A549 (cell line): ENCODE measurements at regions not wholly inside any gene's neighbourhood (a gene's known extent, or its start where the extent isn't known, plus 50 kb on each side); places are given as distances from the start of the nearest gene placed in this dataset.

ENCODE experiments used
- CBX8 ChIP-seq: fragments of 200-600 bp; sonication (generic); IDR thresholded peaks from 2 replicates; pipeline ENCODE4 v1.6.1; 2016
- EHMT2 ChIP-seq: fragments of 200-600 bp; sonication (generic); IDR thresholded peaks from 2 replicates; pipeline ENCODE4 v1.6.1; 2016; ENCODE audit warnings: antibody characterized with exemption, low read depth, mild to moderate bottlenecking, moderate library complexity
- EP300 ChIP-seq, 2 experiments: fragments of >200 bp; sonication (Bioruptor Twin); formaldehyde crosslinking; IDR thresholded peaks; 2 replicates in 1 of 2; 3 replicates in 1 of 2; pipeline ENCODE4 v1.6.1; 2016 to 2017
- ESRRA ChIP-seq: fragments of 150-350 bp; IDR thresholded peaks from 2 replicates; pipeline ENCODE4 v1.6.1; 2014; ENCODE audit warnings: mild to moderate bottlenecking, low read length, borderline replicate concordance
- KDM1A ChIP-seq: fragments of 200-600 bp; sonication (generic); IDR thresholded peaks from 2 replicates; pipeline ENCODE4 v1.6.1; 2016; ENCODE audit warnings: low read depth, mild to moderate bottlenecking
- POLR2A ChIP-seq: IDR thresholded peaks from 2 replicates; pipeline ENCODE4 v1.6.1; 2012; ENCODE audit warnings: mild to moderate bottlenecking, low read length
- RAD21 ChIP-seq, 2 experiments: fragments of >200 bp in 1 of 2; sonication (Bioruptor Twin) in 1 of 2; formaldehyde crosslinking in 1 of 2; IDR thresholded peaks in 1 of 2; conservative IDR thresholded peaks in 1 of 2; 2 replicates in 1 of 2; 3 replicates in 1 of 2; pipeline ENCODE4 v1.6.1; 2012 to 2018; ENCODE audit warnings: inconsistent platforms in 1 of 2
- TFCP2L1 ChIP-seq: fragments of 250-450 bp; sonication (Bioruptor Pico); IDR thresholded peaks from 2 replicates; pipeline ENCODE4 v1.5.0; 2021; ENCODE audit warnings: mild to moderate bottlenecking
- ZNF302 ChIP-seq: fragments of 250-450 bp; sonication (Bioruptor Pico); IDR thresholded peaks from 2 replicates; pipeline ENCODE4 v1.9.0; 2021; ENCODE audit warnings: inconsistent platforms, mild to moderate bottlenecking, moderate library complexity
- TF ChIP-seq, protein P1 (sequence below): fragments of >200 bp; sonication (Bioruptor Twin); formaldehyde crosslinking; IDR thresholded peaks from 3 replicates; pipeline ENCODE4 v1.5.1; 2016
- TF ChIP-seq, protein P2 (sequence below): fragments of 450-650 bp; IDR thresholded peaks from 2 replicates; pipeline ENCODE4 v1.6.1; 2014; ENCODE audit warnings: antibody characterized with exemption

DNA sequence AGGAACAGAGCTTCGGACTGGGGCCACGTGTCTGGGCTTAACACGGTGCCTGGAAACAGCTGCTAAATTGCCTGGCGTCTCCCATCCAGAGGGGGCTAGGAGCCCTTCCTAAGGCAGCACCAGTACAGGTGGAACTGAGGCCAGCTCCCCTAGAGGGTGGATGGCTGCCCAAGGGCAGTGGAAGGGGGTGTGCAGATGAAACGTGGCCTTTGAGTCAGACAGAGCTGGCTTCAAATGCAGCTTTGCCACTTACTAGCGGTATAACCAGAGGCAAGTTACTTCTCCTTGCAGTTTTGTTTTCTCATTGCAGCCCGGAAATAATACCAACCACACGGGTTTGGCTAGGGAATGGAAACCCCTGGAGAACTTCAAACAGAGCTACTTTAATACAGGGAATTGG, 59.3 kb upstream of the SLC24A4 start:
- TF ChIP-seq EHMT2 (no peak), CBX8 (no peak), TFCP2L1 (no peak), KDM1A (no peak), POLR2A (no peak), RAD21 (conservative IDR thresholded peaks at IDR 0.05 in 1 of 2, IDR thresholded peaks at IDR 0.05 in 1 of 2) (no peak), ZNF302 (CRISPR knock-in tag) (no peak), EP300 (IDR thresholded peaks at IDR 0.05) (no peak), ESRRA (no peak)
- TF ChIP-seq, protein P1, sequence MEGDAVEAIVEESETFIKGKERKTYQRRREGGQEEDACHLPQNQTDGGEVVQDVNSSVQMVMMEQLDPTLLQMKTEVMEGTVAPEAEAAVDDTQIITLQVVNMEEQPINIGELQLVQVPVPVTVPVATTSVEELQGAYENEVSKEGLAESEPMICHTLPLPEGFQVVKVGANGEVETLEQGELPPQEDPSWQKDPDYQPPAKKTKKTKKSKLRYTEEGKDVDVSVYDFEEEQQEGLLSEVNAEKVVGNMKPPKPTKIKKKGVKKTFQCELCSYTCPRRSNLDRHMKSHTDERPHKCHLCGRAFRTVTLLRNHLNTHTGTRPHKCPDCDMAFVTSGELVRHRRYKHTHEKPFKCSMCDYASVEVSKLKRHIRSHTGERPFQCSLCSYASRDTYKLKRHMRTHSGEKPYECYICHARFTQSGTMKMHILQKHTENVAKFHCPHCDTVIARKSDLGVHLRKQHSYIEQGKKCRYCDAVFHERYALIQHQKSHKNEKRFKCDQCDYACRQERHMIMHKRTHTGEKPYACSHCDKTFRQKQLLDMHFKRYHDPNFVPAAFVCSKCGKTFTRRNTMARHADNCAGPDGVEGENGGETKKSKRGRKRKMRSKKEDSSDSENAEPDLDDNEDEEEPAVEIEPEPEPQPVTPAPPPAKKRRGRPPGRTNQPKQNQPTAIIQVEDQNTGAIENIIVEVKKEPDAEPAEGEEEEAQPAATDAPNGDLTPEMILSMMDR: no peak
- TF ChIP-seq, protein P2, sequence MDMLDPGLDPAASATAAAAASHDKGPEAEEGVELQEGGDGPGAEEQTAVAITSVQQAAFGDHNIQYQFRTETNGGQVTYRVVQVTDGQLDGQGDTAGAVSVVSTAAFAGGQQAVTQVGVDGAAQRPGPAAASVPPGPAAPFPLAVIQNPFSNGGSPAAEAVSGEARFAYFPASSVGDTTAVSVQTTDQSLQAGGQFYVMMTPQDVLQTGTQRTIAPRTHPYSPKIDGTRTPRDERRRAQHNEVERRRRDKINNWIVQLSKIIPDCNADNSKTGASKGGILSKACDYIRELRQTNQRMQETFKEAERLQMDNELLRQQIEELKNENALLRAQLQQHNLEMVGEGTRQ: no peak
